Sigmoid colon (tissue), 4 donors: ENCODE measurements at regions not wholly inside any gene's neighbourhood (a gene's known extent, or its start where the extent isn't known, plus 50 kb on each side); places are given as distances from the start of the nearest gene placed in this dataset.

Experiments used
- EP300 ChIP-seq, 4 donors: sonication (generic); formaldehyde crosslinking; IDR thresholded peaks; one replicate each; pipeline ENCODE4 v1.6.1; 2017; ENCODE audit warnings: antibody characterized with exemption in 4 of 4
- POLR2A ChIP-seq, 2 donors: fragments of 450-650 bp; IDR thresholded peaks; one replicate each; pipeline ENCODE4 v1.6.1; 2016; ENCODE audit warnings: antibody characterized with exemption in 2 of 2, mild to moderate bottlenecking in 2 of 2, moderate library complexity in 2 of 2
- POLR2AphosphoS5 ChIP-seq, 4 donors: sonication (generic); formaldehyde crosslinking; IDR thresholded peaks; one replicate each; pipeline ENCODE4 v1.6.1; 2017; ENCODE audit warnings: antibody characterized with exemption in 4 of 4
- TF ChIP-seq, protein P1 (sequence below), 4 experiments: fragments of 450-650 bp in 3 of 4; fragments of 200-600 bp in 1 of 4; IDR thresholded peaks; one replicate each; pipeline ENCODE4 v1.5.1; 2016 to 2019; ENCODE audit warnings: antibody characterized with exemption in 4 of 4, mild to moderate bottlenecking in 3 of 4, moderate library complexity in 2 of 4

DNA sequence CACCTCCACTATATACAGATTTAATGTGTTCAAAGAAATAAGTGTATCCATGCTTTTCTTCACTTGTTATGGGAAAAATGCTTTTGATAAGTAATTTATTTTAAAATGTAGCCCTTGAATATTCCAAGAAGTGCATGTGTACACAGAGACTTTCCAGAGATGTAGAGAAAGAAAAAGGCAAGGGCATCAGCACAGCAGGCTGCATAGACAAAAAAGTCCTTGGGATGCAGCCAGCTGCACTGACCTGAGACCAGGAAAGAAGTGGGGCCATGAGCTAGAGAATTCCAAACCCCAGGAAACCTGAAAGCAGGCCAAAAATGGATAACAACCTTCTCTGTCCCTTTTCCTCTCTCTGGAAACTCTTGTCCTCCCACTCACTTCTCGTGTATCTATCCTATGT lies 51.6 kb upstream of the PRDM8 start:
- TF ChIP-seq, protein P1, sequence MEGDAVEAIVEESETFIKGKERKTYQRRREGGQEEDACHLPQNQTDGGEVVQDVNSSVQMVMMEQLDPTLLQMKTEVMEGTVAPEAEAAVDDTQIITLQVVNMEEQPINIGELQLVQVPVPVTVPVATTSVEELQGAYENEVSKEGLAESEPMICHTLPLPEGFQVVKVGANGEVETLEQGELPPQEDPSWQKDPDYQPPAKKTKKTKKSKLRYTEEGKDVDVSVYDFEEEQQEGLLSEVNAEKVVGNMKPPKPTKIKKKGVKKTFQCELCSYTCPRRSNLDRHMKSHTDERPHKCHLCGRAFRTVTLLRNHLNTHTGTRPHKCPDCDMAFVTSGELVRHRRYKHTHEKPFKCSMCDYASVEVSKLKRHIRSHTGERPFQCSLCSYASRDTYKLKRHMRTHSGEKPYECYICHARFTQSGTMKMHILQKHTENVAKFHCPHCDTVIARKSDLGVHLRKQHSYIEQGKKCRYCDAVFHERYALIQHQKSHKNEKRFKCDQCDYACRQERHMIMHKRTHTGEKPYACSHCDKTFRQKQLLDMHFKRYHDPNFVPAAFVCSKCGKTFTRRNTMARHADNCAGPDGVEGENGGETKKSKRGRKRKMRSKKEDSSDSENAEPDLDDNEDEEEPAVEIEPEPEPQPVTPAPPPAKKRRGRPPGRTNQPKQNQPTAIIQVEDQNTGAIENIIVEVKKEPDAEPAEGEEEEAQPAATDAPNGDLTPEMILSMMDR (IDR thresholded peaks at IDR 0.05), result no peak
- no peak for TF ChIP-seq POLR2AphosphoS5 (IDR thresholded peaks at IDR 0.05)
- TF ChIP-seq POLR2A (IDR thresholded peaks at IDR 0.05), result no peak
- TF ChIP-seq EP300 (IDR thresholded peaks at IDR 0.05), result no peak
